HepG2 (cell line): ENCODE measurements at regions not wholly inside any gene's neighbourhood (a gene's known extent, or its start where the extent isn't known, plus 50 kb on each side); places are given as distances from the start of the nearest gene placed in this dataset.
"Not testable (repeated sequence)": the region's sequence is repeated elsewhere in the genome, so short reads cannot be mapped to it uniquely, and the experiment has no call there.

Source experiments
- ATAC-seq: fragments of 200-7000 bp; cut with Tn5 transposase; 3 replicates; pipeline ENCODE4 v1.9.1; 2020; ENCODE audit warnings: mild to moderate bottlenecking, moderate library complexity
- BruUV-seq: library from RNA; stranded (reverse); fragments of 400-500 nt; replicated peaks from 2 replicates; lab custom pipeline; 2021; lab: Mats Ljungman, UMichigan
- CTCF ChIA-PET: fragments of 300-600 bp; formaldehyde crosslinking; extraction: SDS; loops from one replicate; lab custom pipeline; 2021; ENCODE audit warnings: low total read pairs, inconsistent platforms, low intra/inter-chr PET ratio; lab: Yijun Ruan, JAX
- POLR2A ChIA-PET: fragments of 350-600 bp; sonication (Branson Sonifier 250); formaldehyde crosslinking; loops from one replicate; lab custom pipeline; 2020; ENCODE audit warnings: antibody characterized with exemption, inconsistent platforms; lab: Yijun Ruan, JAX
- DNase-seq: peaks from one replicate; pipeline ENCODE4 v3.0.0-alpha.2; 2015; ENCODE audit warnings: low spot score
- FAIRE-seq: peaks from 3 replicates; lab custom pipeline; 2011; peaks lifted over from hg19 to GRCh38; lab: Jason Lieb, UNC
- H2AFZ ChIP-seq: one replicate; pipeline ENCODE4 v1.6.1; 2011; ENCODE audit warnings: low read length, inconsistent platforms
- H3K27ac ChIP-seq: fragments of 300-600 bp; 3 replicates; pipeline ENCODE4 v1.8.0; 2011; ENCODE audit warnings: mixed run types, mild to moderate bottlenecking, mixed read lengths, low read length, inconsistent platforms; ENCODE audit not compliant: insufficient read depth; ENCODE audit errors: extremely low read length
- H3K27me3 ChIP-seq, 2 experiments: fragments of 200-600 bp in 1 of 2; 2 replicates in 1 of 2; 3 replicates in 1 of 2; pipeline versions ENCODE4 v1.6.0 to v1.8.0; 2011; ENCODE audit warnings: low read length in 2 of 2, mild to moderate bottlenecking in 2 of 2, moderate library complexity in 2 of 2, inconsistent platforms in 1 of 2; ENCODE audit not compliant: insufficient read depth in 2 of 2, control insufficient read depth in 1 of 2
- H3K36me3 ChIP-seq, 2 experiments: fragments of 200-600 bp in 1 of 2; replicated peaks in 1 of 2; 2 replicates in 1 of 2; 3 replicates in 1 of 2; pipeline versions ENCODE4 v1.5.1 to v1.8.0; 2011; ENCODE audit warnings: low read length in 2 of 2, inconsistent platforms in 1 of 2; ENCODE audit not compliant: insufficient read depth in 2 of 2, control insufficient read depth in 1 of 2
- H3K4me1 ChIP-seq: 2 replicates; pipeline ENCODE4 v1.5.1; 2012; ENCODE audit warnings: low read length, inconsistent platforms; ENCODE audit not compliant: insufficient read depth
- H3K4me2 ChIP-seq: 2 replicates; pipeline ENCODE4 v1.6.0; 2011; ENCODE audit warnings: low read depth, low read length, inconsistent platforms
- H3K4me3 ChIP-seq, 3 experiments: fragments of 200-600 bp in 1 of 3; sonication (generic), shearing (Covaris generic) in 1 of 3; replicated peaks in 1 of 3; 2 replicates each; pipeline ENCODE4 v1.5.1; 2011 to 2016; ENCODE audit warnings: low read length in 3 of 3, inconsistent platforms in 2 of 3, low read depth in 2 of 3, mild to moderate bottlenecking in 2 of 3, control low read depth in 1 of 3, mixed read lengths in 1 of 3; ENCODE audit not compliant: insufficient read depth in 1 of 3
- H3K79me2 ChIP-seq: one replicate; pipeline ENCODE4 v1.6.1; 2011; ENCODE audit warnings: low read length, inconsistent platforms; ENCODE audit not compliant: insufficient read depth
- H3K9ac ChIP-seq: 2 replicates; pipeline ENCODE4 v1.6.0; 2011; ENCODE audit warnings: mild to moderate bottlenecking, low read depth, low read length, inconsistent platforms; ENCODE audit not compliant: insufficient read depth
- H3K9me3 ChIP-seq: 2 replicates; pipeline ENCODE4 v1.5.1; 2012; ENCODE audit warnings: mild to moderate bottlenecking, low read length
- H4K20me1 ChIP-seq: 2 replicates; pipeline ENCODE4 v1.6.0; 2011; ENCODE audit warnings: inconsistent platforms, mild to moderate bottlenecking, low read length, moderate library complexity; ENCODE audit not compliant: insufficient read depth
- ZNF546 ChIP-seq: sonication (generic); formaldehyde crosslinking; conservative IDR thresholded peaks from 2 replicates; pipeline ENCODE4 v1.8.1; 2023; ENCODE audit warnings: mild to moderate bottlenecking, missing genetic modification reagents
- ZSCAN5A ChIP-seq: sonication (generic); formaldehyde crosslinking; IDR thresholded peaks from 2 replicates; pipeline ENCODE4 v1.8.0; 2022; ENCODE audit warnings: mild to moderate bottlenecking, missing genetic modification reagents, borderline replicate concordance
- WGBS: methylation state at CpG from one replicate; pipeline ENCODE4 v1.1.6; 2017; ENCODE audit warnings: low lambda C conversion rate; 5-methylcytosine and 5-hydroxymethylcytosine counted together
- in situ Hi-C: cut with HindIII; loops from 2 replicates; pipeline ENCODE4 v1.10.0; 2017; ENCODE audit warnings: low pct_unique_long_range_greater_than_20kb; ENCODE audit not compliant: extremely low pct_ligation_motif_present
- intact Hi-C: fragments of 100-400 bp; cut with micrococcal nuclease; formaldehyde crosslinking; loops from one replicate; pipeline ENCODE4 v1.10.0; 2022; ENCODE audit not compliant: unreplicated experiment

- H4K20me1 ChIP-seq, FAIRE-seq, H3K9ac ChIP-seq, ATAC-seq, CTCF ChIA-PET, H2AFZ ChIP-seq, POLR2A ChIA-PET, intact Hi-C loops, H3K4me1 ChIP-seq, BruUV-seq, DNase-seq, H3K27ac ChIP-seq, H3K27me3 ChIP-seq, in situ Hi-C loops, H3K36me3 ChIP-seq, H3K4me2 ChIP-seq, H3K79me2 ChIP-seq, H3K4me3 ChIP-seq: not testable (repeated sequence)
- WGBS = 1% methylated on average over 2 of the region's 2 CpGs
- peaks cover 43% of the 10 kb centered on the region for H3K9me3 ChIP-seq
These were observed 53.4 kb downstream of the AHSP start for GRCh38 chr16:31581065-31581464.

GRCh38 chr16:31601737-31602384 lies 74.2 kb downstream of the AHSP start:
- intact Hi-C loops, POLR2A ChIA-PET: not testable (repeated sequence)

GRCh38 chr16:31618130-31618529 lies 90.4 kb downstream of the AHSP start:
- Histone ChIP-seq H3K27me3 (no peaks in the 10 kb centered on the region), H3K79me2 (no peaks in the 10 kb centered on the region), H3K4me3 (no peak overlapping the region), H3K27ac (no peak overlapping the region), H2AFZ (no peak overlapping the region), H3K9me3 (peaks cover 43% of the 10 kb centered on the region; the same call in 1 of the 2 replicates), H3K9ac (no peak overlapping the region), H3K4me1 (no peaks in the 10 kb centered on the region), H3K4me2 (no peak overlapping the region), H3K36me3 (no peaks in the 10 kb centered on the region), H4K20me1 (no peaks in the 10 kb centered on the region)
- intact Hi-C loops = no loop called here
- ChIA-PET POLR2A (no interaction called here), CTCF (no interaction called here)
- DNase-seq (no peak), FAIRE-seq (no peak), ATAC-seq (no peak)
- TF ChIP-seq ZSCAN5A (CRISPR knock-in tag) = no peak
- no peak for TF ChIP-seq ZNF546 (CRISPR knock-in tag)
- no TSS peak for BruUV-seq
- in situ Hi-C loops = no loop called here

More at GRCh38 chr16:31601737-31602384, 74.2 kb downstream of the AHSP start:
- H3K79me2 ChIP-seq, in situ Hi-C loops, H3K4me3 ChIP-seq, ATAC-seq, H3K27me3 ChIP-seq, BruUV-seq, DNase-seq, FAIRE-seq, H3K9ac ChIP-seq, H3K27ac ChIP-seq, H3K4me1 ChIP-seq, H2AFZ ChIP-seq, H3K36me3 ChIP-seq, H3K4me2 ChIP-seq, H4K20me1 ChIP-seq, CTCF ChIA-PET: not testable (repeated sequence)
- 74% methylated on average over 9 of the region's 9 CpGs for WGBS
- H3K9me3 ChIP-seq = peaks cover 90% of the 10 kb centered on the region
